Right cardiac atrium (tissue), 5 donors: ENCODE measurements at regions not wholly inside any gene's neighbourhood (a gene's known extent, or its start where the extent isn't known, plus 50 kb on each side); places are given as distances from the start of the nearest gene placed in this dataset.
A peak's percentile ranks its signal among the peaks of the same experiment; 100 is the strongest.

Source experiments
- ATAC-seq, 2 donors: fragments of 200-7000 bp; cut with Tn5 transposase; one replicate each; pipeline versions ENCODE4 v1.8.0 to v1.9.1; 2020; ENCODE audit warnings: moderate library complexity in 2 of 2, mild to moderate bottlenecking in 1 of 2
- DNase-seq, 3 donors: peaks; one replicate each; pipeline ENCODE4 v3.0.0-alpha.2; 2020
- H3K27ac ChIP-seq: one replicate; pipeline ENCODE4 v1.5.1; 2013; ENCODE audit warnings: mild to moderate bottlenecking, low read length, control low read depth, moderate library complexity
- H3K27me3 ChIP-seq: one replicate; pipeline ENCODE4 v1.6.1; 2013; ENCODE audit not compliant: control insufficient read depth, insufficient read depth
- H3K4me1 ChIP-seq: one replicate; pipeline ENCODE4 v1.6.1; 2013; ENCODE audit warnings: low read length; ENCODE audit not compliant: control insufficient read depth, insufficient read depth
- H3K4me3 ChIP-seq: one replicate; pipeline ENCODE4 v1.5.1; 2013; ENCODE audit warnings: low read length, control low read depth
- H3K9me3 ChIP-seq: one replicate; pipeline ENCODE4 v1.6.1; 2013; ENCODE audit warnings: low read length; ENCODE audit not compliant: control insufficient read depth
- WGBS: extraction: QIAGEN DNeasy Blood & Tissue Kit; methylation state at CpG from one replicate; pipeline ENCODE4 v1.1.7; 2013; 5-methylcytosine and 5-hydroxymethylcytosine counted together
- intact Hi-C, 4 donors: fragments of 100-400 bp; cut with DNase I; formaldehyde crosslinking; loops; one replicate each; pipeline versions ENCODE4 v1.11.0 to v1.14.0; 2022 to 2023
- donor health status: healthy with polysubstance abuse.
- donor health status: DM: no; HTN: yes; CAD: no.
- donor health status: DM: no; HTN: no; CAD: no.
- donor health status: DM: no; HTN: yes; CAD: no; lungs with severe emphysema.
- donor health status: DM: yes; HTN: yes; CAD: no.

- 55% methylated on average over 5 of the region's 5 CpGs for WGBS
- Histone ChIP-seq H3K27me3 (peaks cover 5% of the 10 kb centered on the region), H3K4me1 (no peaks in the 10 kb centered on the region), H3K27ac (no peak overlapping the region), H3K9me3 (no peaks in the 10 kb centered on the region), H3K4me3 (no peak overlapping the region)
- intact Hi-C loops: no loop called here
- ATAC-seq: no peak
- no peak for DNase-seq
Measured at GRCh38 chr12:115760231-115760630, 517.3 kb downstream of the MED13L start.

- H3K27me3 ChIP-seq: peaks cover 5% of the 10 kb centered on the region
- no peak overlapping the region for H3K27ac ChIP-seq
- ATAC-seq (no peak), DNase-seq (no peak)
- WGBS: 86% methylated on average over 9 of the region's 9 CpGs
- intact Hi-C loops: loop anchor here in 3 of 4 donors (10.0 kb wide), 2 partner anchors 134 to 156 kb away; no protein-coding TSS in a partner anchor
- no peak overlapping the region for H3K4me3 ChIP-seq
- no peaks in the 10 kb centered on the region for H3K4me1 ChIP-seq
- no peaks in the 10 kb centered on the region for H3K9me3 ChIP-seq
Measured at GRCh38 chr12:115758877-115759620, 518.4 kb downstream of the MED13L start.

GRCh38 chr12:115758183-115758582 is 519.3 kb downstream of the MED13L start:
- H3K9me3 ChIP-seq: no peaks in the 10 kb centered on the region
- no peak overlapping the region for H3K27ac ChIP-seq
- no peaks in the 10 kb centered on the region for H3K4me1 ChIP-seq
- WGBS: 95% methylated on average over 5 of the region's 5 CpGs
- ATAC-seq (no peak), DNase-seq (no peak)
- no peak overlapping the region for H3K4me3 ChIP-seq
- intact Hi-C loops: loop anchor here in 3 of 4 donors (10.0 kb wide), 2 partner anchors 133 to 157 kb away; no protein-coding TSS in a partner anchor
- peaks cover 5% of the 10 kb centered on the region for H3K27me3 ChIP-seq

GRCh38 chr12:115756804-115757203 is 520.7 kb downstream of the MED13L start:
- Histone ChIP-seq H3K4me1 (no peaks in the 10 kb centered on the region), H3K9me3 (no peaks in the 10 kb centered on the region), H3K27ac (no peak overlapping the region), H3K4me3 (no peak overlapping the region), H3K27me3 (peaks cover 5% of the 10 kb centered on the region)
- intact Hi-C loops: loop anchor here in 3 of 4 donors (10.0 kb wide), 2 partner anchors 132 to 158 kb away; no protein-coding TSS in a partner anchor
- 88% methylated on average over 8 of the region's 8 CpGs for WGBS
- DNase-seq (no peak), ATAC-seq (no peak)

GRCh38 chr12:115756271-115756670 is 521.2 kb downstream of the MED13L start:
- DNase-seq: no peak
- Histone ChIP-seq H3K9me3 (no peaks in the 10 kb centered on the region), H3K27ac (no peak overlapping the region), H3K4me3 (no peak overlapping the region), H3K27me3 (peaks cover 5% of the 10 kb centered on the region), H3K4me1 (no peaks in the 10 kb centered on the region)
- WGBS: 64% methylated on average over 4 of the region's 4 CpGs
- intact Hi-C loops: loop anchor here in 3 of 4 donors (10.0 kb wide), 2 partner anchors 131 to 159 kb away; no protein-coding TSS in a partner anchor
- ATAC-seq: no peak

GRCh38 chr12:115755725-115756085 is 521.8 kb downstream of the MED13L start:
- ATAC-seq: no peak
- H3K4me3 ChIP-seq: no peak overlapping the region
- intact Hi-C loops: loop anchor here in 3 of 4 donors (10.0 kb wide), 2 partner anchors 131 to 159 kb away; no protein-coding TSS in a partner anchor
- WGBS: 51% methylated on average over 3 of the region's 3 CpGs
- no peaks in the 10 kb centered on the region for H3K4me1 ChIP-seq
- H3K27me3 ChIP-seq: peaks cover 5% of the 10 kb centered on the region
- DNase-seq: no peak
- no peaks in the 10 kb centered on the region for H3K9me3 ChIP-seq
- H3K27ac ChIP-seq: no peak overlapping the region

GRCh38 chr12:115755061-115755724 is 522.3 kb downstream of the MED13L start:
- Histone ChIP-seq H3K4me3 (no peak overlapping the region), H3K27ac (no peak overlapping the region), H3K4me1 (no peaks in the 10 kb centered on the region), H3K9me3 (no peaks in the 10 kb centered on the region), H3K27me3 (peaks cover 5% of the 10 kb centered on the region)
- ATAC-seq (no peak), DNase-seq (no peak)
- intact Hi-C loops: loop anchor here in 3 of 4 donors (10.0 kb wide), 2 partner anchors 130 to 160 kb away; no protein-coding TSS in a partner anchor
- 70% methylated on average over 9 of the region's 9 CpGs for WGBS

DNA sequence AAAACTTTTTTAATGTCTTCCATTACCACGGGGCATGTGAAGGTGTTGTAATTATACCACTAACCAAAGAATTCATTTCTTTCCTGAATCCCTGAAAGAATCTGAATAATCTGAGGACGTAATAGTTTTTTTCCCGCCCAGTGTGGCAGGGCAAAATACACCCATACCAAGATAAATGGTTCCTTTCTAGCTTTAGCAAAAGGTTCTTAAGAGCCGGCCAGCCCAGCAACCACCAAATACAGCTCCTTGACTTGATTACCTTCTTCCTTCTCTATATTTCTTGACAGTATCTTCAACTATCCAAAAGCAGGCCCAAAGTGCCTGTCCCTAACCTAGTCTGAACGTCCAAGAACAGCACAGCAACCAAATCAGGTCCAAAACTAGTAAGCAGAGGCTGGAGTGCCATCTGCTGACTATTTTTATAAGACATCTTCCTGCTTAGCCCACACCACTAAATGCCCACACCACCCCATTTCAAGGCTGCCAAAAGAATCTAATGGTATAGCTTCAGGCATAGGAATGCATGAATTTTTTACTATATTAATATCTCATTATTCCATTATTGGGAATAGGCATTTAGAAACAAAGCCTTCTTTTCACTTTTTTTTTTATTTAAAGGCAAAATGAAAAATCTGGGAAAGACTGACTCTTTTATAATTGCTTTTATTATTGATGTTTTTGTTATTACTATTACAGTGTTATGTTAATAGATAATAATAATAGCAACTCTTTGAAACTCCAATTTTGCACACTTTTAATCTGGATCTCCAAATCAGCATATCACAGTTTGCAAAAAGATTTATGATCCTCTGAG is 524.4 kb downstream of the MED13L start:
- H3K9me3 ChIP-seq: no peaks in the 10 kb centered on the region
- H3K27me3 ChIP-seq: peaks cover 5% of the 10 kb centered on the region
- no peak overlapping the region for H3K4me3 ChIP-seq
- WGBS: 64% methylated on average over 5 of the region's 5 CpGs
- intact Hi-C loops: loop anchor here (2.0 to 10.0 kb wide), 5 partner anchors 128 to 1091 kb away; no protein-coding TSS in a partner anchor
- ATAC-seq (peak; percentile 90 to 94), DNase-seq (peak in 2 of 3 donors; percentile 10 to 42)
- no peaks in the 10 kb centered on the region for H3K4me1 ChIP-seq
- no peak overlapping the region for H3K27ac ChIP-seq

- intact Hi-C loops: loop anchor here (2.0 to 10.0 kb wide), 5 partner anchors 127 to 1090 kb away; no protein-coding TSS in a partner anchor
- ATAC-seq (no peak), DNase-seq (no peak)
- Histone ChIP-seq H3K27ac (no peak overlapping the region), H3K4me1 (no peaks in the 10 kb centered on the region), H3K4me3 (no peak overlapping the region), H3K9me3 (no peaks in the 10 kb centered on the region), H3K27me3 (no peaks in the 10 kb centered on the region)
- 58% methylated on average over 2 of the region's 2 CpGs for WGBS
Measured at GRCh38 chr12:115752156-115752555, 525.3 kb downstream of the MED13L start.

- no peaks in the 10 kb centered on the region for H3K4me1 ChIP-seq
- H3K27ac ChIP-seq: no peak overlapping the region
- H3K4me3 ChIP-seq: no peak overlapping the region
- DNase-seq (no peak), ATAC-seq (no peak)
- intact Hi-C loops: loop anchor here (5.0 to 10.0 kb wide), 4 partner anchors 126 to 1088 kb away; no protein-coding TSS in a partner anchor
- no peaks in the 10 kb centered on the region for H3K9me3 ChIP-seq
- 54% methylated on average over 1 of the region's 1 CpG for WGBS
- no peaks in the 10 kb centered on the region for H3K27me3 ChIP-seq
Measured at GRCh38 chr12:115750340-115750739, 527.2 kb downstream of the MED13L start.
